ENCODE measurements at regions not wholly inside any gene's neighbourhood (a gene's known extent, or its start where the extent isn't known, plus 50 kb on each side); places are given as distances from the start of the nearest gene placed in this dataset.

DNA sequence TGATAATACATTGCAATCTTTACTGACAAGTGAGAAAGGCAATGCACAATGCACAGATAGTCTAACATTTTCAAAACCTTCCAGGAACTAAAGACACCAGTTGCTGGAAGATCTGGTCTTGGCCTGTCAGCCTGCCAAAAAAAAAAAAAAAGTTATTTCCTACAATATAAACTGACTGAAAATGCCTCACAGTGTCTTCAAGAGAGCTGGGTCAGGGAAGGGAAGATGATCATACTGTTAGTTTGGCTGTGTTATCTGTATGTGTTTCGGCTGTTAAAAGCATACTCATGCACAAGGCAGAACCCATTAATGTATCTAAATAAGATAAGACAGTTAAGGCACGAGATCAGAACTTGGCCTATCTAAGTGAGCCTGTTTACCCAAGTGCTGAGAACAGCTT lies 673.4 kb downstream of the MECOM start:
- TF ChIP-seq CTCF (IDR thresholded peaks at IDR 0.05 in 2 of 3, conservative IDR thresholded peaks at IDR 0.05 in 1 of 3; ENCODE audit: borderline replicate concordance in 1 of 3, insufficient read depth in 1 of 3, low read depth in 2 of 3, low read length in 2 of 3) (no peak), EZH2phosphoT487 (IDR thresholded peaks at IDR 0.05; ENCODE audit: borderline replicate concordance) (no peak), CEBPB (IDR thresholded peaks at IDR 0.05; ENCODE audit: low read depth) (no peak), POLR2A (IDR thresholded peaks at IDR 0.05; ENCODE audit: borderline replicate concordance, extremely low read depth, insufficient read depth, insufficient read length) (no peak), JUND (IDR thresholded peaks at IDR 0.05) (no peak), SIN3A (IDR thresholded peaks at IDR 0.05; ENCODE audit: low read depth) (no peak), POLR2AphosphoS5 (IDR thresholded peaks at IDR 0.05; ENCODE audit: low read depth, low read length) (no peak), TCF7L2 (IDR thresholded peaks at IDR 0.05; ENCODE audit: borderline replicate concordance, extremely low read depth, insufficient read depth, insufficient read length) (no peak), YY1 (IDR thresholded peaks at IDR 0.05; ENCODE audit: extremely low read depth, insufficient replicate concordance, low read depth, low read length) (no peak), RAD21 (IDR thresholded peaks at IDR 0.05; ENCODE audit: low read depth) (no peak), EZH2 (IDR thresholded peaks at IDR 0.05) (no peak), EGR1 (IDR thresholded peaks at IDR 0.05; ENCODE audit: low read depth) (no peak), MAX (IDR thresholded peaks at IDR 0.05) (no peak)
- TF ChIP-seq, protein P1, sequence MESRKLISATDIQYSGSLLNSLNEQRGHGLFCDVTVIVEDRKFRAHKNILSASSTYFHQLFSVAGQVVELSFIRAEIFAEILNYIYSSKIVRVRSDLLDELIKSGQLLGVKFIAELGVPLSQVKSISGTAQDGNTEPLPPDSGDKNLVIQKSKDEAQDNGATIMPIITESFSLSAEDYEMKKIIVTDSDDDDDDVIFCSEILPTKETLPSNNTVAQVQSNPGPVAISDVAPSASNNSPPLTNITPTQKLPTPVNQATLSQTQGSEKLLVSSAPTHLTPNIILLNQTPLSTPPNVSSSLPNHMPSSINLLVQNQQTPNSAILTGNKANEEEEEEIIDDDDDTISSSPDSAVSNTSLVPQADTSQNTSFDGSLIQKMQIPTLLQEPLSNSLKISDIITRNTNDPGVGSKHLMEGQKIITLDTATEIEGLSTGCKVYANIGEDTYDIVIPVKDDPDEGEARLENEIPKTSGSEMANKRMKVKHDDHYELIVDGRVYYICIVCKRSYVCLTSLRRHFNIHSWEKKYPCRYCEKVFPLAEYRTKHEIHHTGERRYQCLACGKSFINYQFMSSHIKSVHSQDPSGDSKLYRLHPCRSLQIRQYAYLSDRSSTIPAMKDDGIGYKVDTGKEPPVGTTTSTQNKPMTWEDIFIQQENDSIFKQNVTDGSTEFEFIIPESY (IDR thresholded peaks at IDR 0.05; ENCODE audit: extremely low read depth, insufficient replicate concordance, low read length), result no peak
